GM10266 (cell line): ENCODE measurements at regions not wholly inside any gene's neighbourhood (a gene's known extent, or its start where the extent isn't known, plus 50 kb on each side); places are given as distances from the start of the nearest gene placed in this dataset.

Source experiments
- DNase-seq: peaks from one replicate; pipeline ENCODE4 v3.0.0; 2012; ENCODE audit errors: extremely low spot score
- TF ChIP-seq, protein P1 (sequence below): IDR thresholded peaks from 2 replicates; pipeline ENCODE4 v1.5.1; 2012; ENCODE audit warnings: mild to moderate bottlenecking, low read depth; ENCODE audit not compliant: control insufficient read depth, insufficient read depth; ENCODE audit errors: missing control alignments

DNA sequence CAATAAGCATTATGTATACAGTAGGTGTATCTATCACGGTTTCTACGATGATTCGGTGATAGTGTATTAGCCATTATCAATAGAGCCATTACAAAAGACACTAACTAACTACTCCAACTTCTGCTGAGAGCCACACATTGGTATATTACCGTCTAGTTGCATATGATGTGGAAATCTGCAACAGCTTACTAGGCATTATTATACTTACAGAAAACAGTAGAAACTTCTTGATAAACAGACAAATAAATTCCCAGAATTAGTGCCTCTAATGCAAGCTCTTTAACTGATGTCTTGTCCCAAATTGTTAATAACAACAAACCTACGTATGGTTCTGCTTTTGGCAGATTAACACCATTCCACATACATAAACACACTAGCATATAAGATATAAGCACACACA, 1923.0 kb upstream of the PIK3C3 start:
- DNase-seq = no peak
- TF ChIP-seq, protein P1, sequence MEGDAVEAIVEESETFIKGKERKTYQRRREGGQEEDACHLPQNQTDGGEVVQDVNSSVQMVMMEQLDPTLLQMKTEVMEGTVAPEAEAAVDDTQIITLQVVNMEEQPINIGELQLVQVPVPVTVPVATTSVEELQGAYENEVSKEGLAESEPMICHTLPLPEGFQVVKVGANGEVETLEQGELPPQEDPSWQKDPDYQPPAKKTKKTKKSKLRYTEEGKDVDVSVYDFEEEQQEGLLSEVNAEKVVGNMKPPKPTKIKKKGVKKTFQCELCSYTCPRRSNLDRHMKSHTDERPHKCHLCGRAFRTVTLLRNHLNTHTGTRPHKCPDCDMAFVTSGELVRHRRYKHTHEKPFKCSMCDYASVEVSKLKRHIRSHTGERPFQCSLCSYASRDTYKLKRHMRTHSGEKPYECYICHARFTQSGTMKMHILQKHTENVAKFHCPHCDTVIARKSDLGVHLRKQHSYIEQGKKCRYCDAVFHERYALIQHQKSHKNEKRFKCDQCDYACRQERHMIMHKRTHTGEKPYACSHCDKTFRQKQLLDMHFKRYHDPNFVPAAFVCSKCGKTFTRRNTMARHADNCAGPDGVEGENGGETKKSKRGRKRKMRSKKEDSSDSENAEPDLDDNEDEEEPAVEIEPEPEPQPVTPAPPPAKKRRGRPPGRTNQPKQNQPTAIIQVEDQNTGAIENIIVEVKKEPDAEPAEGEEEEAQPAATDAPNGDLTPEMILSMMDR = no peak

- DNase-seq = no peak
Observed at GRCh38 chr18:40031435-40031834, 1923.6 kb upstream of the PIK3C3 start.

DNA sequence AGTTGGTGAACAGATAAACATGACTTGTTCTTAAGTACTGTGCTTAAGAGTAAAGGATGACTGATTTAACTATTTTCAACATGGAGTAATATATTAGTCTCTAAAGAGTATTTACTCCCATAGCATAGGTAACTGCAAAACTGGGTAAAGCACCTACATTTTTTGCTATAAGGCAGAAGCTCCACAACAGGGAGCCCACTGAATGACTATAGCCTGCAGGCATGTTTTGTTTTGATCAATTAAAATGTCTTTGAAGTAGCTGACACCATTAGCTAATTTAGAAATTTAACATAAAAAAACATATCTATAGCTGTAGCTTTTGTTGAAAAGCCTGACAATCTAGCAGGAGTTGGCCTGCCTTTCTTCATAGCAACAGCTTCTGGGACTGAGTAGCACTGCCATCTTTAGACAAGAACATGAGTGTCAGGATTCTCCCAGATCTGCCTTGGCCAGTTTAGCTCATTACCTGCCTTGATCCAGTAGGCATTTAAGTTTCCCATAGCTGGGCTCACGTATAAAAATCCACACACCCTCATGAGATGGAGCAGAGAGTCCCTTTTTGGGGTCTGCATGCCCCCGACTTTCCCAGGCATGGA, 1935.1 kb upstream of the PIK3C3 start:
- TF ChIP-seq, protein P1 = no peak
- no peak for DNase-seq

More at GRCh38 chr18:40031435-40031834, 1923.6 kb upstream of the PIK3C3 start:
- TF ChIP-seq, protein P1 = no peak

GRCh38 chr18:40018266-40018665, 1936.8 kb upstream of the PIK3C3 start:
- DNase-seq = no peak

DNA sequence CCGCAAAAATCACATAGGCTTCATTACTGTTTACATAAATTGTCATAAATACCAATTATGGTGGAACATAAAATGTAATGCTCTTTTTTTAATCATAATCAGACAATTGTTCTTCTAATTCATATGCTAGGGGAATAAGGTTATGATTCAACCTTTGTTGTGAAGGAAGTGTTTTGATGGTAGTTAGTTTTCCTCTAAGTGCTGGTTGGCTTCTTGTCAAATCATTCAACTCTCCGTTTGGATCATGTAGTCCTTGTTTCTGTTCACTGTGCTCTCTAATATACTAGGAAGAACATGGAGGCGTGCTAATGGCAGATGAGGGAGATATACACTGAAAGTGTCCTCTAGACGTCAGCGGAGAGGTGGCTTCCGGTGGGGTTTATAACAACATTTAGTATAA, 1938.0 kb upstream of the PIK3C3 start:
- TF ChIP-seq, protein P1 = no peak
- DNase-seq = no peak

More at GRCh38 chr18:40018266-40018665, 1936.8 kb upstream of the PIK3C3 start:
- TF ChIP-seq, protein P1 = no peak

GRCh38 chr18:40016405-40016804, 1938.6 kb upstream of the PIK3C3 start:
- TF ChIP-seq, protein P1 = no peak
- no peak for DNase-seq

DNA sequence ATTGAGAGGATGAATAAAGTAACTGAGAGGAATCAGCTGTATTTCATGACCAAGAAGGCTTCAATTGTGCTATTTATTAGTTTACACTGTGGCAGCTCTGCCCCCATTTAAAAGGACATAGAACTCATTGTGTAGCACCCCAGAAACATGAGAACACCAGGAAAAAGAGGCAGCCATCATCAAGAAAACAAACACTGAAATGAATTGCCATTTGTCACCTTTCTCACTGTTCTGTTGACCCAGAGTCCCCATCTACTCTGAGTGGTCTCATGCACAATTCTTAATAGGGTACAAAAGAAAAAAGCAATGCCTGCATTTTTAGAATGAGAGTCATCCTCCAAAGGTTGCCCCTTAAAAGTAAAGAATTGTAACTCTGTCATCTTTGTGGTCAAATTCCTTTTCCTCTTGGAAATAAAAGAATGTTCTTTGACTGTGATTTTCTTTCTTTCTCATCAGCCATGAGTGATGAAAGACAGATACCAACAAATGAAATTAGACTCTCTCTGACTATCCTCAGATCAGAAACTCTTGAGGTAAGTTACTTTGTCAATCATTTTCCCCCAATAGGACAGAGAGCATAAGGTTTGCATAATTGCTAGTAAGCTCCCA, 1941.9 kb upstream of the PIK3C3 start:
- TF ChIP-seq, protein P1 = no peak
- DNase-seq = no peak
